Tibial nerve (tissue), 4 donors: ENCODE measurements at regions not wholly inside any gene's neighbourhood (a gene's known extent, or its start where the extent isn't known, plus 50 kb on each side); places are given as distances from the start of the nearest gene placed in this dataset.

Experiments used
- EP300 ChIP-seq, 2 donors: sonication (generic); formaldehyde crosslinking; IDR thresholded peaks; one replicate each; pipeline ENCODE4 v1.6.1; 2017; ENCODE audit warnings: antibody characterized with exemption in 2 of 2, mild to moderate bottlenecking in 1 of 2
- POLR2A ChIP-seq, 2 donors: fragments of 450-650 bp; IDR thresholded peaks; one replicate each; pipeline ENCODE4 v1.6.1; 2017; ENCODE audit warnings: antibody characterized with exemption in 2 of 2, mild to moderate bottlenecking in 2 of 2, moderate library complexity in 2 of 2
- TF ChIP-seq, protein P1 (sequence below), 5 experiments: fragments of 200-600 bp in 3 of 5; fragments of 450-650 bp in 2 of 5; sonication (generic) in 3 of 5; IDR thresholded peaks; one replicate each; pipeline ENCODE4 v1.5.1; 2016 to 2019; ENCODE audit warnings: antibody characterized with exemption in 5 of 5, mild to moderate bottlenecking in 3 of 5, moderate library complexity in 2 of 5

DNA sequence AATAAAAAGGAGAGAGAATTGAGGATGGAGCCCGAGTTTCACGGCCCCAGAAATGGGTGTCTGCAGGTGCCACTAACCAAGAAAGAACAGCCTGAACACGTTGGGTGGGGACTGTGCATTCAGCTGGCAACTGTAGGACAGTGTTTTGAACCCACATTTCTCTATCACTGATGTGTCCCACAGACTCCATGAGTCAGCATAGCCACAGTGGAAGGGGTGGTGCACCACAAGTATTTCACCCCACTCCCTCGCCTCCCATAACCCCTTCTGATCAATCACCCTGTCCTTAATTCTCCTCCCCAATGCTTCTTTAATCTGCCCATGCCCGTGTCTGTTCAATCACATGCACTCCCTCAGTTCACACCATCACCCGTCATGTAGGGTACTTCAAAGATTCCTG lies 291.5 kb downstream of the ZNF516 start:
- no peak for TF ChIP-seq POLR2A (IDR thresholded peaks at IDR 0.05)
- TF ChIP-seq, protein P1, sequence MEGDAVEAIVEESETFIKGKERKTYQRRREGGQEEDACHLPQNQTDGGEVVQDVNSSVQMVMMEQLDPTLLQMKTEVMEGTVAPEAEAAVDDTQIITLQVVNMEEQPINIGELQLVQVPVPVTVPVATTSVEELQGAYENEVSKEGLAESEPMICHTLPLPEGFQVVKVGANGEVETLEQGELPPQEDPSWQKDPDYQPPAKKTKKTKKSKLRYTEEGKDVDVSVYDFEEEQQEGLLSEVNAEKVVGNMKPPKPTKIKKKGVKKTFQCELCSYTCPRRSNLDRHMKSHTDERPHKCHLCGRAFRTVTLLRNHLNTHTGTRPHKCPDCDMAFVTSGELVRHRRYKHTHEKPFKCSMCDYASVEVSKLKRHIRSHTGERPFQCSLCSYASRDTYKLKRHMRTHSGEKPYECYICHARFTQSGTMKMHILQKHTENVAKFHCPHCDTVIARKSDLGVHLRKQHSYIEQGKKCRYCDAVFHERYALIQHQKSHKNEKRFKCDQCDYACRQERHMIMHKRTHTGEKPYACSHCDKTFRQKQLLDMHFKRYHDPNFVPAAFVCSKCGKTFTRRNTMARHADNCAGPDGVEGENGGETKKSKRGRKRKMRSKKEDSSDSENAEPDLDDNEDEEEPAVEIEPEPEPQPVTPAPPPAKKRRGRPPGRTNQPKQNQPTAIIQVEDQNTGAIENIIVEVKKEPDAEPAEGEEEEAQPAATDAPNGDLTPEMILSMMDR (IDR thresholded peaks at IDR 0.05) = no peak
- TF ChIP-seq EP300 (IDR thresholded peaks at IDR 0.05) = no peak
